K562 (cell line): ENCODE measurements at regions not wholly inside any gene's neighbourhood (a gene's known extent, or its start where the extent isn't known, plus 50 kb on each side); places are given as distances from the start of the nearest gene placed in this dataset.

Source experiments
- ATAC-seq: fragments of 200-7000 bp; cut with Tn5 transposase; 3 replicates; pipeline ENCODE4 v1.9.1; 2020; ENCODE audit warnings: moderate library complexity
- BruUV-seq: library from RNA; stranded (reverse); fragments of 400-500 nt; replicated peaks from 2 replicates; lab custom pipeline; 2021; lab: Mats Ljungman, UMichigan
- CTCF ChIA-PET: fragments of 300-600 bp; formaldehyde crosslinking; extraction: SDS; loops from one replicate; lab custom pipeline; 2021; ENCODE audit warnings: low intra/inter-chr PET ratio; lab: Yijun Ruan, JAX
- POLR2A ChIA-PET: fragments of 300-600, 350-650 bp; sonication (Branson Sonifier 250); formaldehyde crosslinking; extraction: SDS; loops from one replicate; lab custom pipeline; 2021; ENCODE audit warnings: antibody characterized with exemption, inconsistent platforms; lab: Yijun Ruan, JAX
- DNase-seq, 4 experiments: peaks; one replicate each; pipeline versions ENCODE4 v3.0.0 to v3.0.0-alpha.2; 2011 to 2018; ENCODE audit warnings: low spot score in 3 of 4, mixed read lengths in 3 of 4; ENCODE audit errors: extremely low read depth in 1 of 4
- FAIRE-seq: peaks from 2 replicates; lab custom pipeline; 2011; peaks lifted over from hg19 to GRCh38; lab: Jason Lieb, UNC
- H2AFZ ChIP-seq: 2 replicates; pipeline ENCODE4 v1.6.0; 2011; ENCODE audit warnings: low read depth, low read length, control low read depth, inconsistent platforms
- H3K27ac ChIP-seq: fragments of 200-600 bp; 3 replicates; pipeline ENCODE4 v1.8.0; 2011; ENCODE audit warnings: low read depth, mild to moderate bottlenecking, control low read depth, inconsistent platforms, low read length, moderate library complexity, mixed read lengths; ENCODE audit errors: extremely low read depth
- H3K27me3 ChIP-seq, 2 experiments: fragments of 300-600 bp in 1 of 2; 2 replicates in 1 of 2; 3 replicates in 1 of 2; pipeline versions ENCODE4 v1.6.0 to v1.8.0; 2011; ENCODE audit warnings: inconsistent platforms in 2 of 2, low read length in 2 of 2, mild to moderate bottlenecking in 1 of 2, mixed read lengths in 1 of 2, moderate library complexity in 1 of 2; ENCODE audit not compliant: control insufficient read depth in 2 of 2, insufficient read depth in 2 of 2
- H3K36me3 ChIP-seq: fragments of 300-600 bp; 3 replicates; pipeline ENCODE4 v1.8.0; 2011; ENCODE audit warnings: mild to moderate bottlenecking, low read length, inconsistent platforms; ENCODE audit not compliant: control insufficient read depth, insufficient read depth
- H3K4me1 ChIP-seq, 2 experiments: fragments of 200-600 bp in 1 of 2; replicated peaks in 1 of 2; 2 replicates in 1 of 2; 3 replicates in 1 of 2; pipeline versions ENCODE4 v1.5.1 to v1.8.0; 2011; ENCODE audit warnings: inconsistent platforms in 2 of 2, low read length in 2 of 2, mild to moderate bottlenecking in 1 of 2, mixed read lengths in 1 of 2, moderate library complexity in 1 of 2; ENCODE audit not compliant: control insufficient read depth in 2 of 2, insufficient read depth in 2 of 2
- H3K4me2 ChIP-seq: 2 replicates; pipeline ENCODE4 v1.6.1; 2011; ENCODE audit warnings: low read length, control low read depth, inconsistent platforms, mixed read lengths; ENCODE audit not compliant: insufficient read depth
- H3K4me3 ChIP-seq: fragments of 200-600 bp; sonication (generic), shearing (Covaris generic); 2 replicates; pipeline ENCODE4 v1.5.1; 2016; ENCODE audit warnings: control low read depth, inconsistent platforms
- H3K79me2 ChIP-seq: fragments of 200-600 bp; 3 replicates; pipeline ENCODE4 v1.8.0; 2011; ENCODE audit warnings: low read length, inconsistent platforms; ENCODE audit not compliant: control insufficient read depth, insufficient read depth
- H3K9ac ChIP-seq, 2 experiments: 2 replicates each; pipeline versions ENCODE4 v1.6.0 to v1.6.1; 2011; ENCODE audit warnings: low read depth in 2 of 2, low read length in 2 of 2, control low read depth in 1 of 2, inconsistent platforms in 1 of 2, mild to moderate bottlenecking in 1 of 2, mixed read lengths in 1 of 2; ENCODE audit not compliant: insufficient read depth in 1 of 2
- H3K9me1 ChIP-seq: one replicate; pipeline ENCODE4 v1.6.0; 2011; ENCODE audit warnings: inconsistent platforms, mild to moderate bottlenecking, low read length, moderate library complexity; ENCODE audit not compliant: control insufficient read depth, insufficient read depth
- H3K9me3 ChIP-seq: replicated peaks from 2 replicates; pipeline ENCODE4 v1.5.1; 2011; ENCODE audit warnings: low read depth, low read length, inconsistent platforms; ENCODE audit not compliant: control insufficient read depth, insufficient read depth
- H4K20me1 ChIP-seq: replicated peaks from 2 replicates; pipeline ENCODE4 v1.6.1; 2011; ENCODE audit warnings: low read length, inconsistent platforms, mixed read lengths; ENCODE audit not compliant: control insufficient read depth, insufficient read depth
- EWSR1 ChIP-seq: fragments of 450-650 bp; IDR thresholded peaks from 2 replicates; pipeline ENCODE4 v1.6.1; 2018; ENCODE audit warnings: borderline replicate concordance, mild to moderate bottlenecking, low read depth, moderate library complexity; ENCODE audit not compliant: partially characterized antibody
- KLF1 ChIP-seq: fragments of 450-650 bp; IDR thresholded peaks from 2 replicates; pipeline ENCODE4 v1.6.1; 2016; ENCODE audit warnings: missing genetic modification characterization, missing compliant biosample characterization
- MAFG ChIP-seq: fragments of 450-650 bp; conservative IDR thresholded peaks from 2 replicates; pipeline ENCODE4 v1.6.1; 2016; ENCODE audit warnings: missing genetic modification characterization, missing compliant biosample characterization
- MAX ChIP-seq: sonication (generic); formaldehyde crosslinking; IDR thresholded peaks from 2 replicates; pipeline ENCODE4 v1.9.0; 2022; ENCODE audit warnings: mild to moderate bottlenecking, missing genetic modification reagents
- NR4A1 ChIP-seq, 2 experiments: fragments of 250-450 bp in 1 of 2; fragments of 450-650 bp in 1 of 2; sonication (Bioruptor Pico) in 1 of 2; IDR thresholded peaks; 2 replicates each; pipeline versions ENCODE4 v1.4.0 to v1.6.1; 2016 to 2020; ENCODE audit warnings: mild to moderate bottlenecking in 2 of 2, missing compliant biosample characterization in 1 of 2, missing genetic modification characterization in 1 of 2, moderate library complexity in 1 of 2
- TFAM ChIP-seq: fragments of 250-450 bp; sonication (Bioruptor Pico); conservative IDR thresholded peaks from 2 replicates; pipeline ENCODE4 v1.5.0; 2021; ENCODE audit warnings: mild to moderate bottlenecking, moderate library complexity
- ZBTB5 ChIP-seq: fragments of 450-650 bp; IDR thresholded peaks from 2 replicates; pipeline ENCODE4 v1.6.1; 2017; ENCODE audit warnings: antibody characterized with exemption
- ZNF12 ChIP-seq: sonication (generic); formaldehyde crosslinking; IDR thresholded peaks from 2 replicates; pipeline ENCODE4 v1.4.0; 2020; ENCODE audit warnings: mild to moderate bottlenecking, missing genetic modification reagents
- WGBS: fragments of 100-300 bp; shearing (Covaris generic); methylation state at CpG from one replicate; pipeline ENCODE4 v1.1.6; 2016; ENCODE audit warnings: low coverage, mixed read lengths; ENCODE audit not compliant: insufficient coverage; ENCODE audit errors: missing lambda C conversion rate; 5-methylcytosine and 5-hydroxymethylcytosine counted together
- in situ Hi-C: fragments of 300-500 bp; cut with MboI; formaldehyde crosslinking; loops from 4 replicates; pipeline ENCODE4 v1.15.0; 2018; ENCODE audit warnings: inconsistent platforms, mixed read lengths
- intact Hi-C: fragments of 100-400 bp; cut with micrococcal nuclease; formaldehyde crosslinking; loops from 2 replicates; pipeline ENCODE4 v1.14.2; 2022

DNA sequence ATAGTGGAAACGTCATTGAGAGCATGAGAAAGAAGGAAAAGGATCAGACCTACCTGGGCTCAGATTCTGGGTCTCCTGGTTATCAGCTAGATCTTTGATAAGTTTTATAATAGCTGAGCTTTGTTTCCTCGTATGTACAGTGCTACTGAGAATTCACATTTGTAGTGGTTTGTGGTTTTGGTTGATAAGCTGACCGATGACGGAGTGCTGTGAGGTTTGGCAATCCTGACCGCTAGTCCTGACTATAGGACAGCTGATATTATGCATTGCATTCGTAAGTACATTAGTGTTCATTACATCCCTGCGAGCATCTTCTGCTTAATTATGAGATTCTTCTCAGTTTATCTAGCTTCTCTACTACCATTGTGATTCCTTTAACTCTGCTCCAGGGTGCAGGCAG, 190.7 kb upstream of the SLC27A6 start:
- FAIRE-seq (no peak), ATAC-seq (no peak), DNase-seq (no peak)
- Histone ChIP-seq H3K9me1 (no peaks in the 10 kb centered on the region), H3K4me1 (no peaks in the 10 kb centered on the region), H3K4me2 (no peak overlapping the region), H3K4me3 (no peak overlapping the region), H3K79me2 (no peaks in the 10 kb centered on the region), H3K27me3 (no peaks in the 10 kb centered on the region), H3K27ac (no peak overlapping the region), H2AFZ (no peak overlapping the region), H3K9me3 (no peaks in the 10 kb centered on the region), H3K9ac (no peak overlapping the region), H4K20me1 (no peaks in the 10 kb centered on the region), H3K36me3 (no peaks in the 10 kb centered on the region)
- POLR2A ChIA-PET, result no interaction called here
- intact Hi-C loops (no loop called here), in situ Hi-C loops (no loop called here)
- TF ChIP-seq MAFG (tag) (no peak), ZNF12 (CRISPR knock-in tag) (no peak), KLF1 (tag) (no peak), MAX (CRISPR knock-in tag) (no peak), TFAM (CRISPR knock-in tag) (no peak), EWSR1 (no peak)
- no TSS peak for BruUV-seq
- WGBS, result 1% methylated on average over 7 of the region's 7 CpGs
- CTCF ChIA-PET, result no interaction called here

GRCh38 chr5:128775558-128775957, 189.7 kb upstream of the SLC27A6 start:
- H3K9me1 ChIP-seq, result no peaks in the 10 kb centered on the region
- H3K79me2 ChIP-seq, result no peaks in the 10 kb centered on the region
- ChIA-PET POLR2A (no interaction called here), CTCF (no interaction called here)
- H3K4me1 ChIP-seq, result no peaks in the 10 kb centered on the region
- BruUV-seq, result no TSS peak
- H3K4me2 ChIP-seq, result no peak overlapping the region
- H2AFZ ChIP-seq, result no peak overlapping the region
- H3K27me3 ChIP-seq, result no peaks in the 10 kb centered on the region
- H4K20me1 ChIP-seq, result no peaks in the 10 kb centered on the region
- FAIRE-seq (no peak), DNase-seq (no peak), ATAC-seq (no peak)
- in situ Hi-C loops, result no loop called here
- H3K27ac ChIP-seq, result no peak overlapping the region
- WGBS, result 4% methylated on average over 3 of the region's 3 CpGs
- H3K9me3 ChIP-seq, result no peaks in the 10 kb centered on the region
- no peak overlapping the region for H3K9ac ChIP-seq
- no peak overlapping the region for H3K4me3 ChIP-seq
- no peaks in the 10 kb centered on the region for H3K36me3 ChIP-seq
- intact Hi-C loops, result no loop called here
- TF ChIP-seq NR4A1 (CRISPR knock-in tag; IDR thresholded peaks at IDR 0.05) (no peak), NR4A1 (tag; IDR thresholded peaks at IDR 0.05) (no peak), ZBTB5 (no peak)
- TF ChIP-seq, all 486 proteins: peak for 0
